ENCODE measurements at regions not wholly inside any gene's neighbourhood (a gene's known extent, or its start where the extent isn't known, plus 50 kb on each side); places are given as distances from the start of the nearest gene placed in this dataset.
A peak's percentile ranks its signal among the peaks of the same experiment; 100 is the strongest.
"Not testable (repeated sequence)": the region's sequence is repeated elsewhere in the genome, so short reads cannot be mapped to it uniquely, and the experiment has no call there.

DNA sequence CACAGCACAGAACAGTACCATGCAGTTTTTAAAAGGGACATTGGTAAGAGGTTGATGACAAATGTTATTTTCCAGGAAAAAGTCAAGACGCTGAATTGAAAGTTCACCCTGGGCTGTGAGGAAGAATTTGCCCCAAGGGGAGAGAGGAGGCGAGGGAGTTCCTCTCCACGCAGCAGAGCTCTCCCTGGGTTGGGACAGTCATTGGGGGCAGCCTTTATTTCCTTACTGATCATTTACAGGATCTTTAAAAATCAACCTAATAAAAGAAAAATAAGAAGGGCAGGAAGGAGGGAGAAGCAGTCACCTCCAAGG, 49.9 kb upstream of the WNT7B start:
- no peak for DNase-seq (ENCODE audit: low read depth in 2 of 2, low spot score in 1 of 2)

DNA sequence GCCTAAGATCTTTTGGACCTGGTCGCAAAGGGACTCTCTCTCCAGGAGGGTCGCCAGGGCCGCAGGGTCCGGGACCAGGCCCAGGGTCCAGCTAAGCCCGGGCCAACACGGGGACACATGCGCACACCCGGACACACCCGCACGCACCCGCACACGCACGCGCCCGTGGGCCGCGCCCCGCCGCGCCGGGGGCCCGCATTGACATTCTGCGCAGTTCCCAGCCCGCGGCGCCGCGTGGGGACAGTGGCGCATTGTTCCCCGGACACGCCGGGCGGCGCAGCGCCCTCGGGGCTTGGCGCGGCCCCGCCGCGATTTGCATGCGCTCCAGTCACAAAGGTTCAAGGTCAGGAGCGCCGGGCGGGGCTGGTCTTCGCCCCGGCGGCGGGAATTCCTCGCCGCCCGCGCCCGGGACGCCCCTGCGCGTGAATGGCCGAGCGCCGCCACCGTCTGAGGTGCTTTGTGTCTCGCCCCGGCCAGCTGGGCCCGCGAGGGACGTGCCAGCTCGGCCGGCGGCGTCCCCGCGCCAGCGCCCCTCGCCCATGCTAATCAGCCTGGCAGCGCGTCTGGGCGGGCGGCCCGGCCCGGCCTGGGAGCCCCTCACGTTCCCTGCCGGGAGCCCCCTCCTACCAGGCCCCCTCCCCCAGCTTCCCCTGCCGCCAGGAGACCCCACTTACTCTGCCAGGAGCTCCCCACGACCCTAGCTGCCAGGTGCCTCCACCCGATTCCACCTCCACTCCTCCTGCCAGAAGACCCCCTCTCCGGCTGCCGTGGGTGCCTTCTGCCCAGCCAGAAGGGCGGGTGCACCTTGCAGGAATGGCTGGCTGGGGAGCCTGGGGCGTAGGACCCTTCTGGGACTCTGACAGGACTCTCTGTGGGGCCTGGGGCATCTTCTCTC, 50.5 kb upstream of the WNT7B start:
- no peak for DNase-seq (ENCODE audit: low read depth in 2 of 2, low spot score in 1 of 2)

GRCh38 chr22:46028106-46028991, 51.4 kb upstream of the WNT7B start:
- DNase-seq (ENCODE audit: low read depth in 2 of 2, low spot score in 1 of 2) = no peak

DNA sequence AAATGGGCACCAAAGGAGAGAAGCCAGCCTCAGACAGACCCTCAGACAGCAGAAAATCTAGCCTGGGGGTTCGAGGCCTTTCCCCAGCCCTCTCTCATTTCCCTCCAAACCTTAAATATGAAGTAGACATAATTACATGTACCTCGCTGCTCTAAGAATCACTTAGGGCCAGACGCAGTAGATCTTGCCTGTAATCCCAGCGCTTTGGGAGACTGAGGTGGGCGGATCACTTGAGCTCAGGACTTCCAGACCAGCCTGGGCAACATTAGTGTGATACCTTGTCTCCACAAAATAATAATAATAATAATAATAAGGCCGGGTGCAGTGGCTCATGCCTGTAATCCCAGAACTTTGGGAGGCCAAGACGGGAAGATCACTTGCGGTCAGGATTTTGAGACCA, 52.1 kb upstream of the WNT7B start:
- DNase-seq (ENCODE audit: low read depth in 2 of 2, low spot score in 1 of 2) = no peak

GRCh38 chr22:46029574-46030200, 52.7 kb upstream of the WNT7B start:
- no peak for DNase-seq (ENCODE audit: low read depth in 2 of 2, low spot score in 1 of 2)

- DNase-seq (ENCODE audit: low read depth in 2 of 2, low spot score in 1 of 2) = no peak
These were observed 53.4 kb upstream of the WNT7B start for GRCh38 chr22:46030231-46030880.

GRCh38 chr22:46031066-46031465, 54.1 kb upstream of the WNT7B start:
- DNase-seq (ENCODE audit: low read depth in 2 of 2, low spot score in 1 of 2) = no peak

DNA sequence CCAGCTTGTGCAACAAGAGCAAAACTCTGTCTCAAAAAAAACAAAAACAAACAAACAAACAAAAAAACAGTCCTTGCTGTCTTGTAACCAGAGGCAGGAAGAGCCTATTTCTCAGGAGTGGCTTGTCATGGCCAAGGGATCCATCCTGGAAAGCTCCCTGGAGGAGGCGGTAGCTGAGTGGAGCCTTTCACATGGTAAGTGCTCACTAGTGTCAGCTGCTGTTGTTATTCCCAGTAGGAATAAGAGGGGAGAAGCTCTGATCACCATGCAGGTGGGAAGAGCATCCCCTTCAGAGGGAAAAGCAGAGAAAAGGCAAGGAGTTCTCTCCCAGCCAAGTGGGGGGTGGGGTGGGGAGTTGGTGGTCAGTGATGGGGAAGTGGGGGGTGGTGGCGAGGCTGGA, 54.6 kb upstream of the WNT7B start:
- DNase-seq (ENCODE audit: low read depth in 2 of 2, low spot score in 1 of 2) = no peak

DNA sequence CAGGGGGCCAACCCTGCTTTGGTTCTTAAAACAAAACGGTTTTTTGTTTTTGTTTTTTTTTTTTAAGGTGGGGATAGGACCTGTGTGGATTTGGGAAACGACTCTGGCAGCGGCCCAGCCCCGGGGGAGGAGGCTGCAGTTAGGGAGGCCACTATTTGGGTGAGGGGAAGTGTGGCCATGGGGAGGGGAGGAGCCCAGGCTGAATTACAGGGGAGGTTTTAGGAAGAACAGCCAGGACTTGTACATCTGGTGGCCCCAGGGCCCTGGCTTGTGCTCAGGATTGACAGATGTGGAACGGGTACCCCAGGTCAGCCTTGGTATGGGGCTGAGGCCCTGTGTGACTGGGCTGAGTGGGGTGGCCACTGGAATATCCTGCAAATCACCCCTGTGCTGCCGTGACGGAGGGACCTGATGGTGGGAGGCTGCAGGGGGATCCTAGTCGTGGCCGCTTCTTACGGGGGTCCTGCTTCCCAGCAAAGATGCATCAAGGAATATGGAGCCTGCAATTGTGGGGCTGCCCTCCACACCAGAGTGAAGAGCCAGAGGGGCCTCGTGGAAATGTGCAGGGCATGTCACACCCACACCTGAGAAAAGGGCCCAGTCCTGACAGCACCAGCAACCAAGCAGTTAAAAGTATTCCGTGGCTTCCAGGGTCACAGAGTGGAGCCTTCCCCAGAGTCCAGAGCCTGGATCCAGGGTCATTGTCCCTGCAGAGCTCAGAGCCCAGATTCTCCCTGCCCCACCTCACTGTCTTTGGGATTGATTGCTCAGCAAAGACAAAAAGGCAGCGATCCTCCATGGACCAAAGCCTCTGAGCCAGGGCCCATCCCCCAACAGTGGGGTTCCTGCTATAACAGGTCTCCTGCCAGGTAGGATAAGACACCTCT, 55.2 kb upstream of the WNT7B start:
- no peak for DNase-seq (ENCODE audit: low read depth in 2 of 2, low spot score in 1 of 2)

DNA sequence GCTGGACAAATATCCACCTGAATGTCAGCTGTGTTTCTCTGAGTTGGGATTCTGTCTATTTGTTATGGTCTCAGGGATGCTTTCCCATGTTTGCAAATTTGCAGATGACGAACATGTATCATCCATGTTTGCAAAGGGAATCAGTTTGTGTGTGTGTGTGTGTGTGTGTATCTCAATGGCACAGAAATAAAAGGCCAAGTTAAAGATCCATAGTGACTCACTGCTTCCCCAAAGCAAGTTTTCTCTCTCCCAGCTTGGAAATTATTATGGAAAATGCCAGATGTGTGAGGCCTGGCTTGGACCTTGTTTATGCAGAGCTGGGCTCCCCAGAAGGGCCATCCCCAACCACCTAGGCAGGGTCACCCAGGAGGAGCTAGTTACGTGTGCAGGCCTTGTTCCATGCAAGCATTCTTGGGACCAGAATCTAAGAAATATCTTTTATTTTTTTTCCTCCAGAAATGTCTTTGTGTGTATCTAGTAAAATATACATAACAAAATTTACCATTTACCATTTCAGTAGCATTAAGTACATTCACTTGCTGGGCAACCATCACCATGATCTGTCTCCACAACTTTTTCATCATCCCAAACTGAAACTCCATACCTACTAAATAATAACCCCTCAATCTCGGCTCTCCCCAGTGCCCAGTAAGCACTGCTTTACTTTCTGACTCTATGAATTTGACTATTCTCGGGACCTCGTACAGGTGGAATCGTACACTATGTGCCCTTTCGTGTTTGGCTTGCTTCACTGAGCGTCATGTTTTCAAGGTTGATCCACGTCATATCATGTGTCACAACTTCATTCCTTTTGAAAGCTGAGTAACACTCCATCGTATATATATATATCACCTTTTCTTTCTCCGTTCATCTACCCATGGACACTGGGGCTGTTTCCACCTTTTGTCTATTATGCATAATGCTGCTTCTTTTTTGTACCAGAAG, 56.6 kb upstream of the WNT7B start:
- no peak for DNase-seq (ENCODE audit: low read depth in 2 of 2, low spot score in 1 of 2)

DNA sequence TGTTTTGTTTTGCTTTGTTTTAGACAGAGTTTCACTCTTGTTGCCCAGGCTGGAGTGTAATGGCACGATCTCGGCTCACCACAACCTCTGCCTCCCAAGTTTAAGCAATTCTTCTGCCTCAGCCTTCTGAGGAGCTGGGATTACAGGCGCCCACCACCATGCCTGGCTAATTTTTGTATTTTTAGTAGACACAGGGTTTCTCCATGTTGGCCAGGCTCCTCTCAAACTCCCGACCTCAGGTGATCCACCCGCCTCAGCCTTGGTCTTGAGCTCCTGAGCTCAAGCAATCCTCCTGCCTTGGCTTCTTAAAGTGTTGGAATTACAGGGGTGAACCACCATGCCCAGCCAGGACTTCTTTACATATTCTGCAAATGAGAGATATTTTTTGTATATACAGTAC, 57.5 kb upstream of the WNT7B start:
- not testable (repeated sequence) for DNase-seq (ENCODE audit: low read depth in 2 of 2, low spot score in 1 of 2)

GRCh38 chr22:46035380-46035741, 58.4 kb upstream of the WNT7B start:
- no peak for DNase-seq (ENCODE audit: low read depth in 2 of 2, low spot score in 1 of 2)

GRCh38 chr22:46035742-46036557, 59.0 kb upstream of the WNT7B start:
- DNase-seq (ENCODE audit: low read depth in 2 of 2, low spot score in 1 of 2) = peak; percentile 99 to 100

GRCh38 chr22:46036558-46037408, 59.8 kb upstream of the WNT7B start:
- DNase-seq (ENCODE audit: low read depth in 2 of 2, low spot score in 1 of 2) = peak in 1 of 2 donors; percentile 30

DNA sequence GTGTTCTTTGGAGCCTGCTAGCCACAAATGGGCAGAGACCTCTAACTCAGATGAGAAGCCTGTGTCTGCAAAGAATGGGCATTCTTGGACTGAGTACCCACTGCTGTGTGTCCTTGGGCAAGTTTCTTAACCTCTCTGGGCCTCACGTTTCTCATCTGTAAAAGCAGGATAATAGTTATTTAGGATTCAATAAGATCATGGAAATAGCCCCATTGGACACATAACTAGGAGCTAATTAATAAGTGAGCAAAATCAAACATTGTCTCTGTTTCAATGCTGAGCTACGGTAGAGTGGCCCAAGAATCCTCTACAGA, 61.2 kb upstream of the WNT7B start:
- DNase-seq (ENCODE audit: low read depth in 2 of 2, low spot score in 1 of 2) = no peak

GRCh38 chr22:46038516-46039430, 61.8 kb upstream of the WNT7B start:
- no peak for DNase-seq (ENCODE audit: low read depth in 2 of 2, low spot score in 1 of 2)

GRCh38 chr22:46039535-46039934, 62.6 kb upstream of the WNT7B start:
- no peak for DNase-seq (ENCODE audit: low read depth in 2 of 2, low spot score in 1 of 2)
